IPS-15b (cell line): ENCODE measurements at regions not wholly inside any gene's neighbourhood (a gene's known extent, or its start where the extent isn't known, plus 50 kb on each side); places are given as distances from the start of the nearest gene placed in this dataset.

Experiments
- H3K27me3 ChIP-seq: one replicate; pipeline ENCODE4 v1.6.1; 2013; ENCODE audit warnings: low read length; ENCODE audit not compliant: control insufficient read depth, insufficient read depth
- H3K36me3 ChIP-seq: one replicate; pipeline ENCODE4 v1.6.1; 2013; ENCODE audit warnings: low read length; ENCODE audit not compliant: control insufficient read depth, insufficient read depth
- H3K4me1 ChIP-seq: one replicate; pipeline ENCODE4 v1.6.1; 2013; ENCODE audit warnings: mild to moderate bottlenecking, low read length; ENCODE audit not compliant: control insufficient read depth, insufficient read depth
- H3K4me3 ChIP-seq: one replicate; pipeline ENCODE4 v1.5.1; 2013; ENCODE audit warnings: low read depth, low read length
- H3K9ac ChIP-seq: one replicate; pipeline ENCODE4 v1.6.1; 2013; ENCODE audit warnings: low read depth, mild to moderate bottlenecking, low read length
- H3K9me3 ChIP-seq: one replicate; pipeline ENCODE4 v1.6.1; 2013; ENCODE audit warnings: mild to moderate bottlenecking, low read length; ENCODE audit not compliant: control insufficient read depth, insufficient read depth

DNA sequence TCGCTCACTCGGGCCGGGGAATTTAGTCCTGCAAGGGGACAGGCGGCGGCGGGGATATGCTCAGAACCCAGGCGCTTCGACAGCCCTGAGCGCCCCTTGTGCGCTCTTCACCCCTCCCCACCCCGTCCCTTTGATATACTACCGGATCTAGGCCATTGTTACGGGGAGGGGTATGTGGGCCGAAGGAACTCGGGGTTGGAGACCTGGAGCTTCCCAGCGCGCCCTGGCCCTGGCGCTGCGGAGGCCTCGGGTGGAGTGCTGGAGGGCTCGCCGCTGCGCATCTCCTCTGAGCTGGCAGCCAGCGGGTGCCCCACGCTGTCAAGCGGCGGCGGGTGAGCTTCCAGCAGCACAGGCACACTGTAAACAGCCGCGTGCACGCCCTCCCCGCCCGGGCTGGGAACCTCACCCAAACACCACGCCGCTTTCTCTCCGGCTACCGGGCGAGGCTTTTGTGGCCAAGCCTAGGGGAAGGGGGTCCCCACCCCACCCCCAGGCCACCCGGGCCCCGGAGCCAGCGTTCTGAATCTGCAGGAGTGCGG is 54.5 kb upstream of the BCOR start:
- Histone ChIP-seq H3K9ac (no peak overlapping the region), H3K27me3 (peaks cover 47% of the 10 kb centered on the region), H3K9me3 (no peaks in the 10 kb centered on the region), H3K36me3 (no peaks in the 10 kb centered on the region), H3K4me1 (peaks cover 38% of the 10 kb centered on the region), H3K4me3 (peak overlapping the region; percentile 54)

DNA sequence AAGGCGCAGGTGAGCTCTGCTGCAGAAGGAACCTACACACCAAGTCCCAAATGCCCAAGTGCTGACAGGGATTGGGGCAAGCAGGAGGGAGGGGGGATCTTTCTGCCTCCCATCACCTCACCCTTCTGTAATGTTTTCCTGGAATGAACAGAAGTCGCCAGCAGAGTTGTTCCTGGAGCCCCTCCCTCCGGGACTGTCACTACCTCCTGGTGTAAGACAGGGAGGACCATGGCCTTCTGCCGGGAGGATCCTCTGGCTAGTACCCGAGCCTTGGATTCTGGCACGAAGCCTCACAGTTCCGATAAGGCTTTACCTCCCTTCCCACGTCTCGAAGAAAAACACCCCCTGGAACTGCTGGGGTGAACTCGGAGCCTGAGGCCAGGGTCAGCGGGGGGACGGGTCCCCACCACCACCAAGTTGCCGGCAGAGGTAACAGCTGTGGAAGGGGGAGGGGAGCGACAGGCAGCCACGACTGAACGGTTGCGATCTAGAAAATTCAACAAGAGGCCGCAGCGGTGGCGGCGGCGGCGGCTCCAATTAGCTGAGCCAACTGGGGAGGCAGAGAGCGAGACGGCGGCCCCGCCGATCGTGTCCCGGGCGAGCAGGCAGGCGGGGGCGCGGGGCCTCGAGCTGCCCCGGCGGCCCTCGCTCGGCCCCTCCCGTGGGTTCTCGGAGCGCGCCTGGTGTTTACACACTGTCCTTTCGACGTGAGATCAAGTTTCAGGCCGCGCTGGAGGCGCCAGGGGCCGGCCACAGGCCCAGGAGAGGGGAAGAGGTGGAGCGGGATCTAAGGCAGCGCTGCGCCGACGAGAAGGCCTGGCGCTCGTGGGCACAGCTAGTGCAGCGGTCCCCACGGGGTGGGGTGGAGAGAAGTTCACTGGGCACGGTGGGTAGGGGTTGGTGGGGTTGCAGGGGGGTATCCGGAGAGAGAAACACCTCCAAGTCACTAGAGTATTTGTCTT is 53.7 kb upstream of the BCOR start:
- Histone ChIP-seq H3K27me3 (peaks cover 53% of the 10 kb centered on the region), H3K36me3 (no peaks in the 10 kb centered on the region), H3K9me3 (no peaks in the 10 kb centered on the region), H3K4me3 (peak overlapping the region; percentile 54), H3K4me1 (peaks cover 37% of the 10 kb centered on the region), H3K9ac (no peak overlapping the region)

DNA sequence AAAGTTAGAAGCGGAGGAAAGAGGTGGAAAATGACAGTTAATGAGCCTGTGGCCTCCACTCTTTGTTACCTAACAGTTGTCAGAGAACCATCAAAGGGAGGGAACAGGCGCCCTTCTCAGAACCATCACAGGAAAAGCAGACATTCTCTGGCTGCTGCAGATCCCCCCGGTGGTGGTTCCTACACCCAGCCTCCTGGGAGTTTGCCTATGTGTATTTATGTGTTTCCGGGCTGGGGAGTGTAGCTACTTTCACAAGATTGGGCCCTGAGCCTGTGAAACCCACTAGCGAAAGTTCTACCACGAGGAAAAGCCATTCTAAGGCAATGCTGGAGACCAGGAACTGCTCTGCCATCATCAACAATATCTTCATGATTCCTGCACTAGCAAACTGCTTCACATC is 52.7 kb upstream of the BCOR start:
- Histone ChIP-seq H3K27me3 (peaks cover 55% of the 10 kb centered on the region), H3K9ac (no peak overlapping the region), H3K4me3 (peak overlapping the region; percentile 54), H3K9me3 (no peaks in the 10 kb centered on the region), H3K4me1 (peaks cover 37% of the 10 kb centered on the region), H3K36me3 (no peaks in the 10 kb centered on the region)

DNA sequence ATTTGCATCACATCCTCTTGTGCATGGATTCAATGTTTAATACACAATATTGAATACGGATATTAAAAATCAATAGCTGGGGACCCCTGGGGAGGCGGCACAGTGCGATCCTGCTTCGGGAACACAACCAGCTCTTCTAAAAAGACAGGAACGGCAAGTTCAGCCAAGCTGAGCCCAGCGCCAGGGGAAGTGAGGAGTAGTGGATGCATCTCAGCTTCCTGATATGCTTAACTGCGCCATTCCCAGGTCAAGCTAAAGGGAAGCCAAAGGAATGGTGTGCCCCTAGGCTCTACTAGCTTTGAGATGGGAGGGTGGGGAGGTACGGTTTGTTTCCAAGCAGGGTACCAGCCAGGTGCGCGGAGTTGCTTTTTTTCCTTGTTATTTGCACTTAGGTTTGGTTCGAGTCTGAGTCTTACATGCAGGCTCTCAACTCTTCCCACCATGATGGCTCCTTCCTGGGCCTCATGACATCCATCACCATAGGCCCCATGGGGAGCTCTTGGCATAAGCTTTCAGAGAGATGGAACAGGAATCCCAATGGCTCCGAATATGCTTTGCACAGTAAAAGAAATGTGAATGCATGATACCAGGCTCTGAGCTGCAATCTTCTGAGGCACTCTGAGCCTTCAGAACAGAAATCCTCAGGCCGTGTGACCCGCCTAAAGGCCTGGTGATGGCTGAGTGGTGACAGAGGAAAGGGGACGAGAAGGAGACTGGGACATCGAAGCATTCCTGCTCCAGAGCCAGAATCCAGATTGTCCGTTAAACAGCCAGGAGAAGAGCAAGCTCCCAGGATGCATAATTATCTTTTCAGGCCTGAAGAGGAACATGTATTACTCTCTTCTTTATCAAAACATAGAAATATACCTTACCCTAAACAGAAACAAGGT is 51.8 kb upstream of the BCOR start:
- H3K27me3 ChIP-seq, result peaks cover 57% of the 10 kb centered on the region
- H3K4me1 ChIP-seq, result peaks cover 37% of the 10 kb centered on the region
- no peaks in the 10 kb centered on the region for H3K36me3 ChIP-seq
- H3K4me3 ChIP-seq, result peak overlapping the region; percentile 28
- no peak overlapping the region for H3K9ac ChIP-seq
- no peaks in the 10 kb centered on the region for H3K9me3 ChIP-seq

DNA sequence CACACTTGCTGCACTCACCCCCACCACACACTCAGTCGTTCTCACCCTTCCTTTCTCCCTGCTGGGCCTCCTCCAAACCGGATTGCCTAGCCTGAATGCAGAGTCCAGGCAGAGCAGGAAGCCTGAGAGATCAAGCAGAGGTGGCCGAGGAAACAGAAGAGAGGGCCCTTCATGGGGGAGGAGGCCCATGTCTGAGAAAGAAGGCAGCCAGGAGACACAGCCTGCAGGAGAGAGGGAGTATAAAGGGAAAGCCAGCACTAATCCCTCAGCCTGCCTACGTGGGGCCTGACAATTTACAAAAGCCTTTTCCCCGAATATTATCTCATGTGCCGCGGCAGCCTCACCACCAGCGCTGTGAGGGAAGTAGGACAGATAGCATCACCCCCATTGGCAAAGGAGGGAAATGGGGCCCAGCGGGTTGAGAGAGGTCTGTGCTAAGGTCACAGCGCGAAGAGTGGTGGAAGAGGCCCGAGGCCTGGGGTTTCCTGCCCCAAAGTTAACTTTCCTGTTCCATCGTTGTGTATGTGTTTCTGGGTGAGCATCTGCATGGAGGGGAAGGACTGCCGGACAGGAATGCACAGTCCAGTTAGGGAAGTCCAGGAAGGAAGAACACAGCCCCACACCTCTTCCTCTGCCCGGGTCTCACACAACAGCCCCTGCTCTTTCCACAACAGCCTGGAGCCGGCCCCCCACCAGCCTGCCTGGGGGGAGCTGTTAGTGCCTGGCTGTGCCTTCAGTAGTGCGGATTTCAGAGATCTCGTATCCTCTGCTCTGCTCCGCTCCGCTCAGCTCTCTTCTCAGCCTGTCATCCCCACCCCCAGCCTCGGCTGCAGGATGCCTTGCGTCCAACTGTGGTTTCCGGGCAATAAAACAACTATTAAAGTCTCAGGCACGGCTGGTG is 50.9 kb upstream of the BCOR start:
- Histone ChIP-seq H3K9ac (no peak overlapping the region), H3K4me3 (peak overlapping the region; percentile 28), H3K36me3 (no peaks in the 10 kb centered on the region), H3K9me3 (no peaks in the 10 kb centered on the region), H3K4me1 (peaks cover 43% of the 10 kb centered on the region), H3K27me3 (peaks cover 63% of the 10 kb centered on the region)

DNA sequence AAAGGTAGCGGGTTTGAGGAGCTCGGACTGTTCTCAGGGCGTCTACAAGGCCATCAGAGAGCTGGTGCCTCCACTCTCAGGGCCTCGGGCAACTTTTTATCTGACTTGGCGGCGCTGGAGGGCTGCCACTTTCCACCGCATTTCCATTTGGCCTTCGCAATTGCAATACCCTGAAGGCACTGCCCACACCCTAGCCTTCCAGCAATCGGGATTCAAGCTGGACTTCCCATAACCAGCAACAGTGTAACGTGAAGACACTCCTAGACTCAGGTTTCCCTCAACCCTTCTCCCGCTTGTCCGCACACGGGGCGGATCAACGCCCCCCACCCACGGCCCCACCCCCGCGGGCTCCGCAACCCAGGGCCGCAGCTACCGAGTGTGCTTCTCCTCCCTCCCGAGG is 50.2 kb upstream of the BCOR start:
- Histone ChIP-seq H3K36me3 (no peaks in the 10 kb centered on the region), H3K4me3 (peak overlapping the region; percentile 28), H3K27me3 (peaks cover 66% of the 10 kb centered on the region), H3K9ac (no peak overlapping the region), H3K9me3 (no peaks in the 10 kb centered on the region), H3K4me1 (peaks cover 48% of the 10 kb centered on the region)
